H1 (cell line): ENCODE measurements at regions not wholly inside any gene's neighbourhood (a gene's known extent, or its start where the extent isn't known, plus 50 kb on each side); places are given as distances from the start of the nearest gene placed in this dataset.

Experiments used
- CBX8 ChIP-seq: fragments of 300-800, 300-1000 bp; sonication (generic); IDR thresholded peaks from 2 replicates; pipeline ENCODE4 v1.7.1; 2016; ENCODE audit warnings: low read depth, low read length, borderline replicate concordance
- EZH2 ChIP-seq: fragments of 200-600 bp; sonication (generic); IDR thresholded peaks from 2 replicates; pipeline ENCODE4 v1.7.1; 2012; ENCODE audit warnings: low read depth, mild to moderate bottlenecking, moderate library complexity, low read length, inconsistent platforms; ENCODE audit not compliant: severe bottlenecking
- FOSL1 ChIP-seq: IDR thresholded peaks from 2 replicates; pipeline ENCODE4 v1.6.1; 2011; ENCODE audit warnings: mild to moderate bottlenecking, low read depth, low read length, moderate library complexity; ENCODE audit not compliant: insufficient read depth
- GABPA ChIP-seq: IDR thresholded peaks from 2 replicates; pipeline ENCODE4 v1.6.1; 2011; ENCODE audit warnings: mild to moderate bottlenecking, low read length, moderate library complexity, borderline replicate concordance; ENCODE audit not compliant: insufficient read depth
- MAFK ChIP-seq: IDR thresholded peaks from 2 replicates; pipeline ENCODE4 v1.6.1; 2012; ENCODE audit warnings: low read depth, mild to moderate bottlenecking, improper control_type of control experiment, low read length
- MAX ChIP-seq: IDR thresholded peaks from 2 replicates; pipeline ENCODE4 v1.6.1; 2012; ENCODE audit warnings: inconsistent platforms
- POLR2AphosphoS5 ChIP-seq: IDR thresholded peaks from 2 replicates; pipeline ENCODE4 v1.6.1; 2011; ENCODE audit warnings: low read depth, low read length
- SIN3A ChIP-seq, 2 experiments: IDR thresholded peaks in 1 of 2; conservative IDR thresholded peaks in 1 of 2; 2 replicates each; pipeline ENCODE4 v1.6.1; 2011 to 2012; ENCODE audit warnings: low read length in 2 of 2, improper control_type of control experiment in 1 of 2, low read depth in 1 of 2, mild to moderate bottlenecking in 1 of 2
- SIRT6 ChIP-seq: IDR thresholded peaks from one replicate; pipeline ENCODE4 v1.7.1; 2012; ENCODE audit warnings: low read length, inconsistent platforms
- SIX5 ChIP-seq: IDR thresholded peaks from 2 replicates; pipeline ENCODE4 v1.6.1; 2011; ENCODE audit warnings: mild to moderate bottlenecking, low read depth, low read length
- SP1 ChIP-seq: IDR thresholded peaks from 2 replicates; pipeline ENCODE4 v1.6.1; 2011; ENCODE audit warnings: low read depth, low read length
- SRF ChIP-seq: IDR thresholded peaks from 2 replicates; pipeline ENCODE4 v1.6.1; 2011; ENCODE audit warnings: mild to moderate bottlenecking, low read depth, low read length, moderate library complexity

GRCh38 chr2:107719141-107719540 is 107.6 kb upstream of the RGPD4 start:
- TF ChIP-seq MAFK = no peak
- TF ChIP-seq SP1 = no peak
- TF ChIP-seq FOSL1 = no peak
- TF ChIP-seq MAX = no peak
- TF ChIP-seq EZH2 = no peak
- TF ChIP-seq POLR2AphosphoS5 = no peak
- no peak for TF ChIP-seq GABPA
- TF ChIP-seq SIRT6 = no peak
- no peak for TF ChIP-seq SIN3A (conservative IDR thresholded peaks at IDR 0.05 in 1 of 2, IDR thresholded peaks at IDR 0.05 in 1 of 2; ENCODE audit: low read depth in 1 of 2, low read length in 2 of 2)
- no peak for TF ChIP-seq SIX5
- TF ChIP-seq CBX8 = no peak
- no peak for TF ChIP-seq SRF
